ENCODE measurements at regions not wholly inside any gene's neighbourhood (a gene's known extent, or its start where the extent isn't known, plus 50 kb on each side); places are given as distances from the start of the nearest gene placed in this dataset.

- no peak for DNase-seq (ENCODE audit: low spot score)
- TF ChIP-seq CTCF (IDR thresholded peaks at IDR 0.05; ENCODE audit: poor library complexity, severe bottlenecking): no peak
Measured at GRCh38 chr10:70965566-70965965, 77.2 kb upstream of the PCBD1 start.

GRCh38 chr10:70966646-70967553 is 78.5 kb upstream of the PCBD1 start:
- Histone ChIP-seq H3K27ac (ENCODE audit: poor library complexity, severe bottlenecking) (no peak overlapping the region), H3K36me3 (ENCODE audit: low read depth) (no peaks in the 10 kb centered on the region), H3K27me3 (ENCODE audit: insufficient read depth, poor library complexity, severe bottlenecking) (no peaks in the 10 kb centered on the region), H3K4me3 (ENCODE audit: severe bottlenecking) (no peak overlapping the region), H3K9me3 (ENCODE audit: severe bottlenecking) (no peaks in the 10 kb centered on the region), H3K4me1 (ENCODE audit: insufficient read depth, poor library complexity, severe bottlenecking) (no peaks in the 10 kb centered on the region)
- DNase-seq (ENCODE audit: low spot score) (no peak), ATAC-seq (ENCODE audit: low read depth) (no peak)
- TF ChIP-seq CTCF (IDR thresholded peaks at IDR 0.05; ENCODE audit: poor library complexity, severe bottlenecking): no peak

More at GRCh38 chr10:70965566-70965965, 77.2 kb upstream of the PCBD1 start:
- no peak for ATAC-seq (ENCODE audit: low read depth)
- no peaks in the 10 kb centered on the region for H3K36me3 ChIP-seq (ENCODE audit: low read depth)
- H3K4me1 ChIP-seq (ENCODE audit: insufficient read depth, poor library complexity, severe bottlenecking): no peaks in the 10 kb centered on the region
- H3K27me3 ChIP-seq (ENCODE audit: insufficient read depth, poor library complexity, severe bottlenecking): no peaks in the 10 kb centered on the region
- no peaks in the 10 kb centered on the region for H3K9me3 ChIP-seq (ENCODE audit: severe bottlenecking)
- H3K4me3 ChIP-seq (ENCODE audit: severe bottlenecking): no peak overlapping the region
- H3K27ac ChIP-seq (ENCODE audit: poor library complexity, severe bottlenecking): no peak overlapping the region

- no peaks in the 10 kb centered on the region for H3K27me3 ChIP-seq (ENCODE audit: insufficient read depth, poor library complexity, severe bottlenecking)
- H3K27ac ChIP-seq (ENCODE audit: poor library complexity, severe bottlenecking): no peak overlapping the region
- TF ChIP-seq CTCF (IDR thresholded peaks at IDR 0.05; ENCODE audit: poor library complexity, severe bottlenecking): no peak
- H3K4me3 ChIP-seq (ENCODE audit: severe bottlenecking): no peak overlapping the region
- H3K36me3 ChIP-seq (ENCODE audit: low read depth): no peaks in the 10 kb centered on the region
- ATAC-seq (ENCODE audit: low read depth): no peak
- DNase-seq (ENCODE audit: low spot score): no peak
- H3K9me3 ChIP-seq (ENCODE audit: severe bottlenecking): no peaks in the 10 kb centered on the region
- H3K4me1 ChIP-seq (ENCODE audit: insufficient read depth, poor library complexity, severe bottlenecking): no peaks in the 10 kb centered on the region
Measured at GRCh38 chr10:70967591-70968587, 79.5 kb upstream of the PCBD1 start.

- Histone ChIP-seq H3K36me3 (ENCODE audit: low read depth) (no peaks in the 10 kb centered on the region), H3K4me3 (ENCODE audit: severe bottlenecking) (no peak overlapping the region), H3K27ac (ENCODE audit: poor library complexity, severe bottlenecking) (no peak overlapping the region), H3K4me1 (ENCODE audit: insufficient read depth, poor library complexity, severe bottlenecking) (no peaks in the 10 kb centered on the region), H3K9me3 (ENCODE audit: severe bottlenecking) (no peaks in the 10 kb centered on the region), H3K27me3 (ENCODE audit: insufficient read depth, poor library complexity, severe bottlenecking) (no peaks in the 10 kb centered on the region)
- DNase-seq (ENCODE audit: low spot score) (no peak), ATAC-seq (ENCODE audit: low read depth) (no peak)
- no peak for TF ChIP-seq CTCF (IDR thresholded peaks at IDR 0.05; ENCODE audit: poor library complexity, severe bottlenecking)
Measured at GRCh38 chr10:70969188-70969587, 80.8 kb upstream of the PCBD1 start.

Measured in RWPE2 (cell line).